HG02884 (cell line): ENCODE measurements at regions not wholly inside any gene's neighbourhood (a gene's known extent, or its start where the extent isn't known, plus 50 kb on each side); places are given as distances from the start of the nearest gene placed in this dataset.

Experiments used
- ATAC-seq: cut with Tn5 transposase; IDR thresholded peaks from one replicate; pipeline ENCODE4 v1.9.1; 2021; ENCODE audit warnings: mild to moderate bottlenecking, moderate library complexity; ENCODE audit not compliant: unreplicated experiment

DNA sequence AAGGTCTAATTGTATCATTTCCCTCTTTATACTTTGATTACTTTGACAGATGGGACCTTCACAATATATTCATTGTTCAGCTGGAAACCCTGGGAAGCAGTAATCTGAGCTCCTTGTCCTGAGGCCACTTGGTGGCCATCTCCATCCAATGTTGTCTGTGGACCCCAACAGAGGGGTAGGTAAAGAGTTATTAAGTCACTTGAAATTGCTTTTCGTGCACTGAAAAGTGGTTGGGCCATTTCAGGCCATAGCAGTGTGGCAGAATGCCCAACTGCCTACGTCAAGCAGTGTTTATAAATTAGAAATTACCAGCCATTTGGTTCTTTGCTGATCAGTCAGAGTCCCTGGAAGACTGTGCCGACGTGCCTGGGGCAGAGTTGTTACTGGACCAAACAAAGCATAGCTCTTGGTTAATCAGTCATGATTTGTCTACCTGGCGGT lies 308.3 kb upstream of the USP25 start:
- no peak for ATAC-seq

DNA sequence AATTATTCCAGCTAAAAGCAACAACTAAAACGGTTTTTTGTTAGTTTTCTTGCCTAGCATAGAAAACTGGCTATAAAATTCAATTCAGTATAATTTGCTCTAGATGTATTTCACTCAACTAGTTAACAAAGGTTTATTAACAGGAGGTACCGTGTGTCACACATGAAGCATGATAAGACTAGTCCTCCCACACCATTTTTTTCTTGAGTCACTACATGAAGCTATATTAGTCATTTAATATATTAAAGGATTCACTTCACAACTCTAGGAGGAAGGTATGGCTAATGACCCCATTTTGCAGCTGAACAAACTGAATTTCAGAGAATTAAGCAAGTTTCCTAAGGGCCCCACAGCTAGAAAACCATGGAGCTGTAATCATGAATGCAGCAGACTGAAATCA lies 307.8 kb upstream of the USP25 start:
- ATAC-seq: peak; percentile 51

DNA sequence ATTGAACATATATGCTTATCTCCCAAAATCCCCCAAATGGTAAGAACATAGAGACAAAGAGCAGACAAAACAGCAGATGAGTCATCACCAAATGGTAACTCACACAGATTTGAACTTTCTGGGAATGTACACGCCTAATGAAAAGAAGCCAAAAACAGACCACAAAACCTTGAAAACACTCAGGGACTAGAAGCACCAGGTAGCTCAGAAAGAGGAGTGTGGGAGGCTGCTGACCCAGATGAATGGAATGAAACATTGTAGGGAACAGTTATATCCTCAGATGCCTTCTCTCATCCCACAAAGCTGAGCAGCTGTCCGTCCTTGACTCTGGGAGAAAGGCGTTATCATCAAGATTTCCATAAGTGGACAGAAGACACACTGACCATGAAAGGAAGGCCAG lies 307.0 kb upstream of the USP25 start:
- ATAC-seq: no peak

DNA sequence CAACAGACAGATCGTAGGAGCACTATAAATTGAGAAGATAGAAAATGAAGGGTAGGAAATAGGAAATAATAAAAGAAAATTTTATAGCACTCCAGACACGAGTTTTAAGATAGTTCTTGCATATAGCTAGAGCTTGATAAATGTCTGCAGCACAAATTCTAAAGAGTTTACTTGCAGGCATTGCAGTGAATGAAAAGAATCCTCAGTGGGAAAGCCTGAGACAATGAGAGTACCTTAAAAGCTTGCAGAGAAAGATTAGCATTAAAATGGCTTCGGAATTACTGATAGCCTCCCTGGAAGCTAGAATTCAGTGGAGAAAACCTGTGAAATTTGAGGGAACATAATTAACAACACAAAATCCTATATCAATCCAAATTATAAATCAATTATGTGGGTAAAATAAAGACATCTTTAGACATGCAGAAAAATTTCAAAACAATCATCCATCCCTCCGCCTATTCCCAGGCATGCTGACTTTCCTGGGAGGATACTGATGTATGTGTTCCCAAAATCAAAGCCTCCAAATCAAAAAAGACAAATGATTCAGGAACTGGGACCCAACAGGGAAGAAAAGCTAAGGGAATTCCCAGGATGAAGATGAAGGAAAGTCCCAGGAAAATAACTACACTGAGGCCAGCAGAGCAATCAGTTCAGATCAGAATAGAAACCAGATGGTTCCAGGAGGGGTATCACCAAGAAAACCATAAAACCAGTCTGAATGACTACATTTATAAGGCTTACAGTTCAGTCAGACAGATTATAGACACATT lies 305.9 kb upstream of the USP25 start:
- ATAC-seq: no peak

DNA sequence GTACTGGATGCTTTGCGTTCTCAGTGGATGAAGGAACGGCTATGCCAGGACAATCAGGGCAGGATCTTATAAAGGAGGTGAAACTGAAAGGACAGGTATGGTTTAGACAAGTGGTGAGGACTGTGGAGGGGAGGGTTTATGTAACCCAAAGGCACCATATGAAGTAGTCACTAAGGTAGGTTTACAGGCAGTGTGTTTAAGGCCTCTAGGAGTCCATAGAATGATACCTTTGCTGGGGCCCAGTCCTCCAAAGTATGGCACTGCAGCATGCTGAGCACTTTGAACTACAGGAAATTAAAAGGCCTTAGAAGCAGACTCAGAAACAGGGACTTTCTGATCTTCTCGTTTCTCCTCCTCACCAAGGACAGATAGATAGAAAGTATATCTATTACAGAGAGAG lies 304.7 kb upstream of the USP25 start:
- no peak for ATAC-seq

DNA sequence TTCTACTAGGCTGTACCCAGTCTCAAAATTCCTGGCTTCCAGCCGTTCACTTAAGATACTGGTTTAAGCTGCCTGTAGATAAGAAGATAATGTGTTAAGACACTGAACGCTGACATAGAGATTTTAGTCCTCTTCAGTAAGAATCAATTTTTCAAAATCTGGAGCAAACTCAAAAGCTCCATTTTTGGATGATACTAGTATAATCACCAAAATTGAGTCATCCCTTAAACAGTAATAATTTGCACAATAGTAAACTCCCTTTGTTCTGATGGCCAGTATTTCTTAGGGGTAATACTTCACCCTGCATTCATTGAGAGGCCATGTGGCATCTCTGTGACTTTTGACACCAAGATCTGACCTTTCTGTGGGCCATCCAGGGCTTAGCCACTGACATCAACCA lies 299.8 kb upstream of the USP25 start:
- ATAC-seq: no peak

DNA sequence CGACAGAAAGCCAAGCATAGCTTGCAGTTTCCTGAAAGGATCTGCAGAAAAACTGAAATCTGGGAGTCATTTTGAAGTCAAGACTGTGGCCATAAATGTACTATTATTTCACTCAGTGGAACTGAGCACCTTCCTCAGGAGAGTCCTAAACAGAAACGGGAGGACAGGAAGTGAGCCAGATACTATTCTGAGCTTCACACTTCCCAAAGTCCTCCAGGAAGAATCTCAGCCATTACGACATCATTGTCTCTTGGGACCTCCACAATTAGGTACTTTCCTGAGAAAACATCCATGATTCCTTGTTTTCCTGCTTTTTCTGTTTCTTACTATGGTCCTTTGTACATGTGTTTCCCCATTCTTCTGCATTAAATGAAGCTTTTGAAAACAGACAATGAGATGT lies 299.2 kb upstream of the USP25 start:
- no peak for ATAC-seq

DNA sequence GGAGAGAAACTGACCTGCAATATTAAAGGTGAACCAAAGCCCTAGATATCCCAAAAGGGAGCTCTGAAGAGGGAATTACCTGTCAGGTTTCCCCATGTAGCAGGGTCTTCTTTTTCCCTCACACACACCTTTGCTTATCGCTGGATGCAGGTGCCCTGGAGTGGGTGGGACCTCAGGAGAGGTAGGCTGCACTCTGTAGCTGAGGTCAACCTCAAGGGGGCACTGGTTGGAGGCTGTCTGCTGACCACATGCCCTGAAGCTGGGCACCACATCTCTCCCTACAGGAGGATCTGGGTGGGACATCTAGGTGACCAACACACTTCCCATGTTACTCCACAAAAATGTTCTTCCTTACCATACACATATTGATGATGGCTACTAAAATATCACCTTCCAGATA lies 298.7 kb upstream of the USP25 start:
- ATAC-seq: no peak

DNA sequence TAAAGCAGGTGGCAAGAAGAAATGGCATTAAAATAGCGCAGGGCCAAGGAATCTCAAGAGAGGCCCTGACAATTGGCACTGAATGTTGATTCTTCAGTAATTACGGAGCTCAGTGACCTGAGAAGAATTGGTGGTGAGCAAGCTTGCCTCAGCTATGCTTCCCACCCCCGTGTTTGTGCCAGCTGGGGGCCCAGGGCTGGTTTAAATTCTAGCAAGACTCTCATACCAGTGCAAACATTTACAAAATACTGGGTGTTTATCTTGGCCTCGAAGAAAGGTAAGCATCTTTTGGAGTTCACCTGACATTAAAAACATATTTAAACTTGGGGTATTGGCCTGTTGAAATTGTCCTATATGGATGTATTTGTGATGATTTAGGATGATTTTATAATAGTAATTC lies 296.7 kb upstream of the USP25 start:
- no peak for ATAC-seq

DNA sequence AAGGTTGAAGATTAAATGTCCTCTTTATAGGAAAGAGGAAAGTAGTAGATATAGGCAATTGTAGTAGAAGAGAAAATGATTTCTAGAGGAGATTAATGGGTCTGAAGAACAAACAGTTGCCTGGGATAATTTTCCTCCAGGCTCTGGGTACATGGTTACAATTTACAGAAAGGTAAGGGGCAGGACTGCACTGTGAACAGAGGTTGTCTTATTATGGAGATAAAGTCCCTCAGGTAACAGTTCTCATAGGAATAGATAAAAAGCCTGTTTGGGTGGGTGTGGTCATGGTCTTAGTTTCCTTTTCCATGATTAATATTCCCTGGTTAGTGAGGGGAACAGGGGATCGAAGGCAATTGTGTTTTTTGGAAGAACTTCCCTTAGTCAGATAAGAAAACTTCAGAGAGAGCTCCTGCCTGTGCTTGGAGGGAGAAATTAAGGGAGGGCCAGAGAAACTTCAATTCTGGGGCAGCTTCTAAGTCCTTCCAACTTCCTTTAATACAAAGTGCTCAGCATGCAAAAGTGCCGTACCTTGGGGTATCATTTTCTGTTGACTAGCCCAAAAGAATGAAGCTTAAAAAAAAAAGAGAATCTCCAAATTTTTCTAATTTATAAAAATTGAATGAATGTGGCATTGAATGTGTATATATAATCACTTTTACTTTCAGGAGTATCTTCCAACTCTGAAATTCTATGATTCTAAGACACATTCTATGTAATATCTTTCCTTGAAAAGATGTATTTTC lies 295.4 kb upstream of the USP25 start:
- ATAC-seq: no peak

DNA sequence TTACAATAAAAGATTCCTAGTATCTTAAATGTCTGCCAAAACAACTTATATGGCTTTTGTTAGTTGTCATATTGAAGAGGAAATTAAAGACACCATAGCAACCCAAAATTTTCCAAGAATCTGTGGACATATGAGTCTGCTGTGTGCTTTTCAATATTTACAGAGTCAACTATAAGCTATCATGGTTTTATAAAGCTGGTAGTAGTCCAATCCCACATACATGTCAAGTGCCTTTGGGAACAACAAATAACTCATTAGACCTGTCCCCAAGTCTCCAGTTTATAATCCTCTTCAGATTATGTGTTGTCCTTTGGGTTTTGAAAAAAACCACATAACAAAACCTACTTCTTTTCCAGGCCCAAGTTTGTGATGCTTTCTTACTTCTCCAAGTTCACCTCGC lies 293.8 kb upstream of the USP25 start:
- no peak for ATAC-seq

DNA sequence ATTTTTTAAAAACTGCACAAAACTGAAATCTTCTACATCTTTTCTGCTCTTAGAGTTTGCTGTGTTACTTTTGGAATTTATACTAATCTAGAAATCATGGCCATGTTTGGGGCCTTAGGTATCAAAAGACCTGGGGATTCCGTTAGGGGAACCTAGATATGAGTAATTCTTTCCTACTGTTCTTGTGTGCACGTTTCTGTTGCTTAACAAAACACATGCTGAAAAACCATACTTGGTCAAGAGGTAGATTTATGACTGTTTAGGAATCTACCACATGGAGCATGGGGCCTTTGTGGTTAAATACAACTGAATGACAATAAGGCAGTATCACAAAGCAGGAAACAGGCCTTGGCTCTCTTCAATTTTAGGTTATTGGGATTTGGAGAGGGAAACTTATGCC lies 291.9 kb upstream of the USP25 start:
- ATAC-seq: peak; percentile 91

DNA sequence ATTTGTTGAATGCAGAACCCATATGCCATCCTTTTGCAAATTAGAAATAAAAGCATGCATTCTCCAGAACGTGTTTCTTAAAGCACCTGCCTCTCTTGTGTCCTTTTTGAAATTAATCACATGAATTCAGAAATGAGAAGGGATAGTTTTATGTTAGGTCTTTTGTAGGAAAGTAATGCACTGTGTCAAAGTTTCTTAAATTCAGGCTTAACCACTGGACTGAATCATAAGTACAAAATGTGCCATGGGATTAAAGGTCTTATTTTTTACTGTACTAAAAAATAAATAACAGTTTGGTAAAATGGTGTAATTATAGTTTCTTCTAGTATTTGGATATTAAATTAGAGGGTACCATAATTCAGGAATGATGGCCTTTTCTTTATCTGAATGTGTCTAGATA lies 290.1 kb upstream of the USP25 start:
- ATAC-seq: no peak

DNA sequence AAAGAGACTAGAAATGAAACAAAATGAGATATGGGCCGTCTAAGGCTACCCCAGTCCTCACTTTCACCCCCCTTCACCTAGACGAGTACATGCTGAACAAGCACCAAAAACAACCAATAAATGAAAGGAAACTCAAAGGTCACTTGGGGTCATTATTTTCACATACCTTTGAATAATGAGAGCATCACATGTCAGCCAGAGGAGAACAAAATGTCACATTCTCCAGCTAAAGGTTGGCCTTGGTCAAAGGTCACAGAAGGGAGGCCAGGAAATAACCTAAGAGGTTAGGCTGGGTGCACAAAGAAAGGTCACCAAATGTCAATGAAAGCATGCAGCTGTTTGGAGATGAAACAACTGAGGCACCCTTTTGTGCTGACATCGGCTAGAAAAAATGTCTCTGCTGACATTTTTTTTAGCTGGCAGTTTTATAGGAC lies 288.7 kb upstream of the USP25 start:
- ATAC-seq: no peak

DNA sequence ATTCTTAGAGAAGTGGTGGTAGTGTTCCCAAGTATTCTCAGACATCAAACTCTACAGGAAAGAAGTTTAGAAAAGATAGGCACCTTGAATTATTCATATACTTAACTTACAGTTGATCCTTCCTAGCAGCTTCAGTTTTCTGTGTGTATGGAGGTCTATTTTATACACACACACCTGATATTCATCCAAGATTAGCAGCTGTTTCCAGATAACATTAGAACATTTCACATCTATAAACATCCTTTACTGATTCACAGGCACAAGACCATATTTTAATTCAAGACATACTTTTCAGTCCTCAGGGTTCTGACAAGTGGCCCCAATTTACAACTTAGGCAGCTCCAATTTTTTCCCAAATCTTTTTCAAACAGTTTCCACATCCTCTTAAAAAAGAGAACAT lies 287.8 kb upstream of the USP25 start:
- ATAC-seq: no peak

DNA sequence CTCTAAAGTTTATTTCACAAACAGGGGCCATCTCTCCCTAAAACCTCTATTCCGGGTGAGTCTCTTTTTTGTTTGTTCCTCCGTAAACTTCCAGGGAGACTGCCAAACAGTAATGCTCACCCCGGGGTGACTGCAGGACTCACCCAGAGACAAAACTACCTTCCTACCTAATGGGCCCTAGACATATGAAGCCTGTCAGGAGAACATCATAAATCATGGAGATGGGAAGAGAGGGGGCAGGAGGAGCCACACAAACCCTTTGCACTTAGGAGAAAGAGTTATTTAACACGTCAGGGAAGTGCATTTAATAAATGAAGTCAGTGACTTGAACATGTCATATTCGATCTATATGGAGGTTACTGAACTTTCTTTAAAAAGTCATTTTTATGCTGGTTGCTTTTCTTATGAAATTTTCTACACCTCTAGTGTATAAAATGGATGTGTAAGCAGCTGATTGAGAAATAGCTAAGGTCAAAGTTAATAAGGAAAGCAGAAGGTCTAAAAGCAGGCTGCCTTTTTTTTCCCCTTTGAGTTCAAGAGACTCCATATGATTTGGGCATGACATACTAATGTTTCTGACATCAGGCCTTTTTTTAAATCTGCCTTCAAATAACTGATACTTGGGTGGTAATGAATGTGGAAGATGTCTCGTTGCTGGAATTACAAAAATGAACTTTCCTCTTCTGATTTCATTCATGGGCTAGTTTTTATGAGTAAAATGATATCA lies 286.9 kb upstream of the USP25 start:
- no peak for ATAC-seq

DNA sequence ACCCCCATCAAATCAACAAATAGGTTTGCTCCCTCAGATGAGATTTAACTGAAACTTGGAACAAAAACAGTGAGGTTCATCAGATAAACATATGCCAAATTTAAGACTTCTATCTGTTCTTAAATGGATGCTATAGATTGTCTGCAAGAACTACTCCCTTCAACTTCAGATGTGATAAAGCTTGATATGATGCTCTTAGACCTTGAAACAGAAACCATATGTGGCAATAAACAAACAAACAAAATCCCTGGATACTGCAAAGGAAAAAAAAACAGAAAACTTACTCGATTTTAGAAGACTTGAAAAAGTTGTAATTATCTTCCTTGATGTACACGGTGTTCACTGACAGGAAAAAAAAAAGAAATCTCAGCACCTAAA lies 286.1 kb upstream of the USP25 start:
- ATAC-seq: no peak

DNA sequence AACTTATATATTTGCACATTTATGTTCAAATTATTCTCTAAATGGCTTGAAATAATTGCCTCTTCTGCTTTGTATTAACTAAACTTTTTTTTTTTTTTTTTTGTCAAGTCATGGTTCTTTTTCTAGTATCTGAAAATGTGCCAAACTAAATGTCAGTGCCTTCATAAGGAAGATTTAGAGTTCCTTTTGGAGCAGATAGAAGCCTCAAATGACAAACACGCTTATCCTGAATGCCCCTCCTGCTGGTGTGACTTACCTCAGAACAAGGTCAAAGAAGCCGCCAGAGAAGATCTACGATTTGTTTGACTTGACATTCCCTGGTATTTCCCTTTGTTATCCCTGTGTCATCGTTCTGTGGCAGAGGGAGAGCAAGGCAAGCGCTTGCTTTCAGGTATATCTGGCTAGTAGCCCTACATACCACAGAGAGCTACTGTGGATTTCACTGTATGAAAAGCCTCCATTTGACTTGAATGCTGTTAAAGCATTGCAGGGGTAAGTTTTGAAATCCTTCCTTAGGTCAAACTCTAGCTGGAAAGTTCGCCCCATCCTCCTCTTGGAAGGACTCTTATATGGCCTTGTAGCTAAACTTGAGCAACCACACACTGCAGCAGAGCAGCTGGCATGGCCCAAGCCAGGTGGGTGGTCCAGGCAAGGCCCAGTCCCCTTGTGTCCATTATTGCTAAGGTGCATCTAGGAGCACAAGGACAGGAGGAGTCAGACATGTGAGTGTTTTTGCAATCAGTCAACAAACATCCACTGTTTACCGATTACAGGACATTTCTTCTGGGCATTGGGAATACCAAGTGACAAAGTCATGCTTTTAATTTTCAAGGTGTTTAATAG lies 285.4 kb upstream of the USP25 start:
- no peak for ATAC-seq

DNA sequence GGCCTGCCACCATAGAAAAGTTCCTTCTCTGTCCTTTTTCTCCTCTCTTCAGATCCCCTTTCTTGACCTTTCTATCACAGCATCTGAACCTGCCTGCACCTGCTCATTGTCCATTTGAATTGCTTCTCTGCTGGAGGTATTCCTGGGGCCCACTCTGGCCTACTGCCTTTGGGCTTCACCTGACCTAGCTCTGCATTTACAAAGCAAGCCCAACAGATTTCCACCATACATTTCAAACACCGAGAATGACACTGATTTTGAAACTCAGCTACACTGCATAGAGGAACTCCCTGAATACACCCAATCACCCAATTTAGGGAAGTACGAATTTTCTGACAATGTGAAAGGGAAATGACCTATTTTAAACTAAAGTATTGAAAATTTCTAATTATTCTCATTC lies 284.5 kb upstream of the USP25 start:
- peak; percentile 95 for ATAC-seq

DNA sequence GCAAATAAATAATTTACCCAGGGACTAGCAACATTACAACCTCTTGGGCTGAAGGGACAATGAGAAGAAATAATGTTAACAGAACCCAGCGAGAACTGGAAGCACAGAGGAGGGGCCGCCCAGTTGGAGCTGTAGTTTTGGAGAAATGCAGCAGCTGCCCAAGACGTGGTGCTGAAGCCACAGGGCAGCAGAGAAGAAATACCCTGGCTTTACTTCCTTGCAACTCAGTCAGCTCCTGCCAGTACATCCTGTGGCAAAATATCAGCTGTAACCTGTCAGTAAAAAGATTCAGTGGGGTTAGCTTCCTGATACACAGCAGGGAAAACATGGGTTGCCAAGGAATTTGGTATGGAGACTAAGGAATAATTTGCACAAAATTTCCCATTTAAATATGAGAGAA lies 283.6 kb upstream of the USP25 start:
- ATAC-seq: no peak

DNA sequence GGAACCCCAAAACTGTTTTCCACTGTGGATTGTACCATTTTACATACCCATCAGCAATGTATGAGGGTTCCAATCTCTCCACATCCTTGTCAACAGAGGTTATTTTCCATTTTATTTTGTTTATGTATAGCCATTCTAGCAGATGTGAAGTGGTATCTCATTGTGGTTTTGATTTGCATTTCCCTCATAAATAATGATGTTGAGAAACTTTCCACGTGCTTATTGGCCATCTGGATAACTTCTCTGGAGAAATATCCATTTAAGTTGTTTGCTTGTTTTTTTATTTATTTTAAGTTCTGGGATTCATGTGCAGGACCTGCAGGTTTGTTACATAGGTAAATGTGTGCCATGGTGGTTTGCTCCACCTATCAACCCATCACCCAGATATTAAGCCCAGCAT lies 280.2 kb upstream of the USP25 start:
- ATAC-seq: no peak
